Colonic mucosa (tissue), 4 donors: ENCODE measurements at regions not wholly inside any gene's neighbourhood (a gene's known extent, or its start where the extent isn't known, plus 50 kb on each side); places are given as distances from the start of the nearest gene placed in this dataset.

Source experiments
- DNase-seq: peaks from one replicate; pipeline ENCODE4 v3.0.0-alpha.2; 2020
- H3K27ac ChIP-seq: fragments of 200-600 bp; one replicate; pipeline ENCODE4 v1.8.0; 2021
- H3K27me3 ChIP-seq: fragments of 200-600 bp; one replicate; pipeline ENCODE4 v1.8.0; 2021
- H3K36me3 ChIP-seq: fragments of 200-600 bp; one replicate; pipeline ENCODE4 v1.8.0; 2021
- H3K4me1 ChIP-seq: fragments of 200-600 bp; one replicate; pipeline ENCODE4 v1.8.0; 2021; ENCODE audit warnings: mild to moderate bottlenecking
- H3K4me3 ChIP-seq: fragments of 200-600 bp; one replicate; pipeline ENCODE4 v1.8.0; 2021
- H3K9ac ChIP-seq, 2 donors: one replicate each; pipeline ENCODE4 v1.7.0; 2013; ENCODE audit warnings: control low read depth in 2 of 2, low read depth in 2 of 2, low read length in 2 of 2
- H3K9me3 ChIP-seq: fragments of 200-600 bp; one replicate; pipeline ENCODE4 v1.8.0; 2021
- intact Hi-C: fragments of 100-400 bp; cut with DNase I; formaldehyde crosslinking; loops from one replicate; pipeline ENCODE4 v1.14.1; 2022
- TF ChIP-seq, protein P1 (sequence below): fragments of 200-600 bp; IDR thresholded peaks from one replicate; pipeline ENCODE4 v1.8.0; 2022; ENCODE audit warnings: antibody characterized with exemption, mild to moderate bottlenecking
- donor health status: healthy.
- donor health status: DM: no; HTN: no; CAD: no.
- donor health status: DM: no; HTN: no; CAD: no.

DNA sequence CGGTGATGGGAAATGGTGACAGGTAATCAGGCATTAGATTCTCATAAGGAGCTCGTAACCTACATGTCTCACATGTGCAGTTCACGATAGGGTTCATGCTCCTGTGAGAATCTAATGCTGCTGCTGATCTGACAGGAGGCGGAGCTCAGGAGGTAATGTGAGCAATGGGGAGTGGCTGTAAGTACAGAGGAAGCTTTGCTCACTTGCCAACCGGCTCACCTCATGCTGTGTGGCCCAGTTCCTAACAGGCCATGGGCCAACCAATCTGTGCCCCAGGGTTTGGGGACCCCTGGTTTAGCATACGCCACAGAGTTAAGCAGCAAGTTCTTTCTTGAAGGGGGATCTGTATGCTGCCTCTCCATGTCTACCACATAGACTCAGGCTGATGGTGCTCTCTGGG lies 133.1 kb downstream of the IQUB start:
- Histone ChIP-seq H3K4me3 (no peak overlapping the region), H3K27ac (no peak overlapping the region), H3K27me3 (no peaks in the 10 kb centered on the region), H3K9me3 (no peaks in the 10 kb centered on the region), H3K36me3 (no peaks in the 10 kb centered on the region), H3K4me1 (no peaks in the 10 kb centered on the region), H3K9ac (no peak overlapping the region)
- intact Hi-C loops = no loop called here
- no peak for DNase-seq
- TF ChIP-seq, protein P1, sequence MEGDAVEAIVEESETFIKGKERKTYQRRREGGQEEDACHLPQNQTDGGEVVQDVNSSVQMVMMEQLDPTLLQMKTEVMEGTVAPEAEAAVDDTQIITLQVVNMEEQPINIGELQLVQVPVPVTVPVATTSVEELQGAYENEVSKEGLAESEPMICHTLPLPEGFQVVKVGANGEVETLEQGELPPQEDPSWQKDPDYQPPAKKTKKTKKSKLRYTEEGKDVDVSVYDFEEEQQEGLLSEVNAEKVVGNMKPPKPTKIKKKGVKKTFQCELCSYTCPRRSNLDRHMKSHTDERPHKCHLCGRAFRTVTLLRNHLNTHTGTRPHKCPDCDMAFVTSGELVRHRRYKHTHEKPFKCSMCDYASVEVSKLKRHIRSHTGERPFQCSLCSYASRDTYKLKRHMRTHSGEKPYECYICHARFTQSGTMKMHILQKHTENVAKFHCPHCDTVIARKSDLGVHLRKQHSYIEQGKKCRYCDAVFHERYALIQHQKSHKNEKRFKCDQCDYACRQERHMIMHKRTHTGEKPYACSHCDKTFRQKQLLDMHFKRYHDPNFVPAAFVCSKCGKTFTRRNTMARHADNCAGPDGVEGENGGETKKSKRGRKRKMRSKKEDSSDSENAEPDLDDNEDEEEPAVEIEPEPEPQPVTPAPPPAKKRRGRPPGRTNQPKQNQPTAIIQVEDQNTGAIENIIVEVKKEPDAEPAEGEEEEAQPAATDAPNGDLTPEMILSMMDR = no peak

DNA sequence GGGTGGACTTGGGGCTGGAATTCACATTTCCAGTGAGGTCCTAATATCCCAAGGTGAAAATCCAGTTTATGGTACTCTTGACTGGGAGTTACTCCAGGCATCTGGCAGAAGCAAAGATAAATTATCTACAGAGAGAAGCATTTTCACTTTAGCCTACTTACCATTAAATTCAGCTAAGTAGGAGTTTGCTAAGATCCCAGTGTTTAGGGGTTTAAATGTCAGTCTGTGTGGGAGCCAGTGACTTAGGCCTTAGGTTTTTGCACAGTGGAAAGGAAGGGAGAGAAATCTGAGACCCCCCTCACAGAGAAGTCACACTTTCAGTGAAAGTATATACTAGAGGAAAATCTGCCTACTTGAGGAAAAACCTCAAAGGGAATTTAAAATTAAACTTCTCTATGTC lies 134.2 kb downstream of the IQUB start:
- H3K27me3 ChIP-seq = no peaks in the 10 kb centered on the region
- H3K27ac ChIP-seq = no peak overlapping the region
- TF ChIP-seq, protein P1 = no peak
- no peak overlapping the region for H3K9ac ChIP-seq
- no peaks in the 10 kb centered on the region for H3K4me1 ChIP-seq
- intact Hi-C loops = no loop called here
- DNase-seq = no peak
- H3K9me3 ChIP-seq = no peaks in the 10 kb centered on the region
- no peaks in the 10 kb centered on the region for H3K36me3 ChIP-seq
- no peak overlapping the region for H3K4me3 ChIP-seq

DNA sequence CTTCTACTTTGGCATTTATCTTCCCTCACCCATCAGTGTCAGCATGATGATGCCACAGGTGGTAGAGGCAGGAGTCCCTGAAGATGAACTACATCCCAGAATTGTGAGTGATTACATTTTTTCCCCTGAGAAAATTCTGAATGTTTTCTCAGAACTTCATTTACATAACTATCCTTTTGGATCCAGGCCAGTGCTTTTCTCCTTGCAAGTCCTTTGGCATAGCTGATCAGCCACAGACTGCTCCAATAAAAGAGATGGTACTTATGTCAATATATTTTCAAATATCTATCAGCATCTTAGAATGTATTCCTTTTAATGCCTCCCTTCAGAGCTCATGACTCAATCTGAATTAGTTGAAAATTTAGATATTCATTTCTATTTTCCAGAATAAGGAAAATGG lies 135.5 kb downstream of the IQUB start:
- no peak overlapping the region for H3K9ac ChIP-seq
- intact Hi-C loops = no loop called here
- no peaks in the 10 kb centered on the region for H3K27me3 ChIP-seq
- no peaks in the 10 kb centered on the region for H3K36me3 ChIP-seq
- H3K4me3 ChIP-seq = no peak overlapping the region
- TF ChIP-seq, protein P1 = no peak
- no peak for DNase-seq
- no peak overlapping the region for H3K27ac ChIP-seq
- H3K9me3 ChIP-seq = no peaks in the 10 kb centered on the region
- H3K4me1 ChIP-seq = no peaks in the 10 kb centered on the region

DNA sequence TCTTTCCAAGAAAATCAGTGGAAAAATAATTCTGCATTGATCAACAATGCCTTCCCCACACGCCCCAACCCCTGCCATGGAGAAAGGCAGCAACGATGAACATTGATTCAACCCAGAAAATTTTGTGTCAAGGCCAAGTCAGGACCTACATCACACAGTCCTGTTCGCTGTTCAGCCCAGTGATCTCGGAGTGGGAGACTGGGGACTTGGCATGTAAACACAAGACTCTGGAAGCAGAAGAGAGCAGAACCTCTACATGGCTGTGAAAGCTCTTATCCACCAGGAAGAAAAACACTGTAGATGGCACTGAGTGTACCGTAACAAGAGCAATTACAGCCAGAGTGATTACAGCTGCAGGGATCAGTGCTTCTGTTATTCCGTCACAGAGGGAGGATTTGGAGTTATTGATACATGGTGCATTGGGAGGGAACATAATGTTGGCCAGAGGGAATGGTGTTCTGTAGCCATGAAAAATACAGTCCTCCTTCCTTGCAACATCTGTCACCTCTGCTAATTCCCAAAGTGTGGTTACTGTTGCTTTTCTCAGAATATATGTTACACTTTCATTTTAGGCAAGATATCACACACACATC lies 136.6 kb downstream of the IQUB start:
- Histone ChIP-seq H3K9me3 (no peaks in the 10 kb centered on the region), H3K27me3 (no peaks in the 10 kb centered on the region), H3K9ac (no peak overlapping the region), H3K4me3 (no peak overlapping the region), H3K27ac (no peak overlapping the region), H3K4me1 (no peaks in the 10 kb centered on the region), H3K36me3 (no peaks in the 10 kb centered on the region)
- intact Hi-C loops = no loop called here
- TF ChIP-seq, protein P1 = no peak
- DNase-seq = no peak

DNA sequence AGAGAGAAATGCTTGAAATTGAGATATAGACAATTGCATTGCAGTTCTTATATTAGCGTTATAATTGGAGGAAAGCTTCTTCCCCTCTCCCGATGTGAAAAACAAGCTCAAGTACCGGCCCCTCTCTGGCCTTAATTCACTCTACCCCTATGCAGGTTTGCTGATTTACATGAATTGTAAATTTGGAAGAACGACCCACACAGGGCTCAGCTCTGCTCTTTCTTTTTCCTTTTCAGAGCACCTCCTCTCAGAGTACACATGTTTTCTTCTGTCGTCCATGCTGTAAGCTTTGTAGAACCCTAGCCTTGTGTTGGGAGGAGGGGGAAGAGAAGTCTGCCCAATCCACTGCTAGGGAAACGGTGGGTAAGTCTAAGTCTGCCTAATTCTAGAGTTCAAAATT lies 140.8 kb downstream of the IQUB start:
- Histone ChIP-seq H3K9me3 (no peaks in the 10 kb centered on the region), H3K27ac (no peak overlapping the region)
- TF ChIP-seq, protein P1 = no peak

More for the DNA sequence above, 140.8 kb downstream of the IQUB start:
- no peaks in the 10 kb centered on the region for H3K36me3 ChIP-seq
- no peak overlapping the region for H3K4me3 ChIP-seq
- no peaks in the 10 kb centered on the region for H3K4me1 ChIP-seq
- DNase-seq = no peak
- intact Hi-C loops = no loop called here
- H3K27me3 ChIP-seq = no peaks in the 10 kb centered on the region
- H3K9ac ChIP-seq = no peak overlapping the region
